CD4-positive, alpha-beta T cell treated with Interleukin-1 beta for 1 hour (primary cell): ENCODE measurements at regions not wholly inside any gene's neighbourhood (a gene's known extent, or its start where the extent isn't known, plus 50 kb on each side); places are given as distances from the start of the nearest gene placed in this dataset.
"Not testable (repeated sequence)": the region's sequence is repeated elsewhere in the genome, so short reads cannot be mapped to it uniquely, and the experiment has no call there.

ENCODE experiments used
- DNase-seq, 2 donors: peaks; one replicate each; pipeline ENCODE4 v3.0.0-alpha.2; 2020 to 2022

DNA sequence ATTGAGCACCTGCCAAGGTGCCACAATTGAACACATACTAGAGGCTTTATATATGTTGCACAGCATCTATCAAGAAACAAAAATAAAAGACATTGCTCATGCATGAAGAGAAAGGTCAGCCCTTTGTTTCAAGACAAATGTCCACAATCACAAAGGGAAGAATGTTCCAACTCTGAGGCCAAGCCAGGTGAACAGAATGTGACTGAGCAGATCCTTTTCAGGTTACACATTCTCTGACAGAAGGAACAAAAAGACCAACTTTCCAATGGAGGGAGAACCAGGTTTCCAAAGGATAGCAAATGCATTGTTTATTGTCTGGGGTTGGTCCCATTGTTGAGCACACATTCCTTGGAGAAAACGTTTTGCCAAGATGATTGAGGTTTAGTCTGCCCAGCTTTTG is 50.2 kb upstream of the FAM174B start:
- DNase-seq, result no peak

DNA sequence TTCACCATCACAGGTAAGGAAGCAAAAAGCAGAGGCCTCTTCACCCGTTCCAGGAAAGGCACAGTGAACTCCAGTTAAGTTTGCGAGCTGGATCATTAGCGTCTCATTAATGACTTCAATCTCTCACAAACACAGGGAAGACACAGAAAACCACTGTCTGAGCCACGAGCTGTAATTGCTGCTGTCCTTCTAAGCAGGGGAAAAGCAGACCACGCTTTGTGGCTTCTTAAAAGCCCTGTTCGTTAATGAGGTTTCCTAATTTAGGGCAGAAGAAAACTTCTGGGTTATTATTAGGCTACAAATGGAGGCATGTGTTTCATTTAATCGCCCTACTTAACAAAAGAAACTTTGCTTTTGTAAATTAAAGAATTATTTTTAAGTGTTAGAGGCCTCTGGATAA is 50.6 kb upstream of the FAM174B start:
- DNase-seq, result no peak

- no peak for DNase-seq
Observed at GRCh38 chr15:92707880-92708551, 52.4 kb upstream of the FAM174B start.

- DNase-seq, result no peak
Observed at GRCh38 chr15:92708635-92709034, 53.1 kb upstream of the FAM174B start.

DNA sequence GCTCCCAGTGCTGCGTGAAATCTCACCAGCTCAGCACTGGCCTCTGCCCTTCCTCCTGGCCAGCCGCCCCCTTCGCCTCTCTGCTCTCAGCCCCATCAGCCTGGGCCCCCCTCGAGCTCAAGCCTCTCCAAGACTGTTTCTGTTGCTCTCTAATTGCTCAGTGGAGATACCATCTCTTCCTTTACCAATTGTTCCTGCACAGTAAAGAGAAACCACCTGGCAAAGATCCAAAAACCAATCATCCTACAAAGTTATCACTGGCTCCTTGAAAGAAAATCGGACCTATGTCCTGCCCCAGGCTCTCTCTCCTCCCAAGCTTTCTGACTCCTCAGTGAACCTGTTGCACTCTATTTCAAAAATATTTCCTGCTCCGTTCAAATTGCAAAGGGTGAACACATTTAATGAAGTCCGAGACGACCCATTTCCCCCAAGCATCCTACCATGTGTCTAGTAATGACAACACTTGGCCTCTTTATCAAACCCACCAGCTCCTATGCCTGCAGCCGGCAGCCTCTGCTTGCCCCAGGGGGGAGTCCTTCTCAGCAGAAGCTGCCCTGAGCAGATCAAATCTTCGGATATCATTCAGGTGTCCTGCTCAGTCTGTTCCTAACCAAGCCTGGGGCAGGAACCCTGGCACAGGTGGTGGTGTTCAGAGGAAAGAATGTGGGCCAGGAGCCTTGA is 53.7 kb upstream of the FAM174B start:
- DNase-seq, result no peak

DNA sequence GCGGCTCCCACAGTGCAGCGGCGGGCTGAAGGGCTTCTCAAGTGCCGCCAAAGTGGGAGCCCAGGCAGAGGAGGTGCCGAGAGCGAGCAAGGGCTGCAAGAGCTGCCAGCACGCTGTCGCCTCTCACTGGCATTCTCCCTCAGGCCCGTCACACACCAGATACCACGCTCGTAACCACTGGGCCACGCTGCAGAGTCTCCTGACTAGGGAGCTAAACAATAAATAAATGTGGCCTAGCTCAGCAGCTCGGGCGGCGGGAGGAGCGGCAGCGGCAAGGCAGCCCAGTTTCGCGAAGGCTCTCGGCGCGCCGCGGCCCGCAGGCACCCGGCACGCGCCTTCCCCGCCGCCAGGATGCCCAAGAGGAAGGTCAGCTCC is 55.9 kb upstream of the FAM174B start:
- DNase-seq, result no peak

DNA sequence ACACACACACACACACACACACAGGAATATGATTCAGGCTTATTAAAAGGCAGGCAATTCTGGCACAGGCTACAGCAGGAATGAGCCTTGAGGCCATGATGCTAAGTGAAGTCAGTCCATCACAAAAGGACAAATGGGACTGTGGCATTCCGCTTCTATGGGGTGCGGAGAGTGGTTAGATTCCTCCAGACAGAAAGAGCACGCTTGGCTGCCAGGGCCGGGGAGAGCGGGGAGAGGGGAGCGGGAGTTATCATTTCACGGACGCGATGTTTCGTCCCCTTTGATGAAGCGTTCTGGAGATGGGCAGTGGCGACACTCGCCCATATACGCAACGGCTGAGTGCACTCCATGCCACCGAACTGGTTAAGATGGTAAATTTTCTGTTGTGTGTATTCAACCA is 58.5 kb upstream of the FAM174B start:
- no peak for DNase-seq

DNA sequence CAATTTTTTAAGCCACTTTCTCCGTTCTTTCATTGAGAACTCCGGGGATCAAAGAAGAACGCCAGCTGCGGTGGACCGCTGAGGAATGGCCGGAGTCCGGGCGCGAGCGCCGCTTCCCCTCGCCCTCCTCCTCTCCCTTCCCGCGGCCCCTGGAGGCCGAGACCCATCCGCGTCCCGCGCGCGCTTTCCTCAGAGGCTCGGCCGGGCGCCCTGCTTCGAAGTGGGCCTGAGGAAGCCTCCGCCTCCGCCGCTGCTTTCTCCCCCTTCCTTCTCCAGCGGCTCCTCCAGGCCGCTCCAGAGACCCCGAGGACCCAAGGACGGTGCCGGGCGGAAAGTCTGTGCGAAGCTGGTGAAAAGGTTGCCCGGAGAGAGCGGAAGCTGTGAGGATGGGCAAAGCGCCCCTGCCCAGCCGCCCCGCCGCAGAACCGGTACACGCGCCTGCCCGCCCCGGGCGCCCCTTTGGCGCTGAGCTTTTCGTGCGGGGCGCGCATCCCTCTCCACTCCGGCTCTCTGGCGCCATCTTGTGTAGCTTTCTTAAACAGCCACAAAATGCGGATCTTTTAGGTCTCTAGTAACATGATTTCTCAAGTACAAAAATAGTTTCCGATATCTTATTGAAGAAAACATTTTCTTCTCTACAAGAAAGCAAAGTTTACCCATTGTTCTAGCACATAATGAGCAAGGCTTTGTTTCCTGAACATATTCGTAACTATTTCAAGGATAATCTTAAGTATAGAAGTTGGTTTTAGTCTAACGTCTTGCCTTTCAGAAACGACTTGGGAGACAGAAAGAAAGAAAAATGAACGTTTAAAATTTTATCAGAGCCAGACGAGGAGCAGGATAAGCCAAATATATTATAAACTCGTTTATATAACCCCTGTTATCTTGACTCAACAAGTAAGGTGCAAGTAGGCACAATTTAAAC is 59.2 kb upstream of the FAM174B start:
- DNase-seq, result peak; percentile 59 to 72

DNA sequence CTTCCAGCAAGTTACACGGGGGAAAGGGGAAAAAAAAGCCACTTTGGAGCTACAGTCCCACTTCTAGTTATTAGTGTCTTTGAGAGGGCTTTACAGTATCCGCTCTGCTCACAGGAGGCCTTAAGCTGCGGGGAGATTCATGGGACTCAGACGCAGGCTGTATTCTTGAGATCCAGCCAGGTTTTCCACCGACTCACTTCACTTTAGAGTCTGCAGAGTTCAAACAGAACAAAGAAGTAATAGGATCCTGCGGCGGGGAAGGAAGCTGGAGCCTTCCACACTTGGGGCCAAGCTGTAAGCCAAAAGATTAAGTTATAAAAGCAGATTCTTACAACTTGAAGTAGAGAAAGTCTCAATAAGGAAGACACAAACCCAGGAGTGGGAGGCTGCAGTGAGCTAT is 60.2 kb upstream of the FAM174B start:
- no peak for DNase-seq

DNA sequence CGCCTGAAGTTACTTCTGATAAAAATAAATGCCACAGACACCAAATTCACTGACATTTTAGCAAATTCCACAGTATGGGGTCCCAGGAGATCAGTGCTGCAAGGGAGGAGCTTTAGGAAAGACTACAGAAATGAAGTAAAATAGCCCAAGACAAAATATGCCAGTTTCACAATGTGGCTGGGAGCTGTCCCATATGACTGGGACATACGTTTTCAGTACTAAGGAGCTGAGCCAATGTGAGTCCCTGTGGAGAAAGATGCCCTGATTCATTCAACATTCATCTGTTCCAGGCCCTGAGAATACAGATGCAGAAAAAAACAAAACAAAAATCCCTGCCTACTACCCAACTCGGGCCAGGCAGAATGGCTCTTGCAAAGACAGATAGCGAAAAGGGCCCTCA is 63.4 kb upstream of the FAM174B start:
- no peak for DNase-seq

- no peak for DNase-seq
Observed at GRCh38 chr15:92724144-92724543, 68.6 kb upstream of the FAM174B start.

- DNase-seq, result no peak
Observed at GRCh38 chr15:92725171-92725570, 69.6 kb upstream of the FAM174B start.

GRCh38 chr15:92728266-92728665 is 72.7 kb upstream of the FAM174B start:
- no peak for DNase-seq

DNA sequence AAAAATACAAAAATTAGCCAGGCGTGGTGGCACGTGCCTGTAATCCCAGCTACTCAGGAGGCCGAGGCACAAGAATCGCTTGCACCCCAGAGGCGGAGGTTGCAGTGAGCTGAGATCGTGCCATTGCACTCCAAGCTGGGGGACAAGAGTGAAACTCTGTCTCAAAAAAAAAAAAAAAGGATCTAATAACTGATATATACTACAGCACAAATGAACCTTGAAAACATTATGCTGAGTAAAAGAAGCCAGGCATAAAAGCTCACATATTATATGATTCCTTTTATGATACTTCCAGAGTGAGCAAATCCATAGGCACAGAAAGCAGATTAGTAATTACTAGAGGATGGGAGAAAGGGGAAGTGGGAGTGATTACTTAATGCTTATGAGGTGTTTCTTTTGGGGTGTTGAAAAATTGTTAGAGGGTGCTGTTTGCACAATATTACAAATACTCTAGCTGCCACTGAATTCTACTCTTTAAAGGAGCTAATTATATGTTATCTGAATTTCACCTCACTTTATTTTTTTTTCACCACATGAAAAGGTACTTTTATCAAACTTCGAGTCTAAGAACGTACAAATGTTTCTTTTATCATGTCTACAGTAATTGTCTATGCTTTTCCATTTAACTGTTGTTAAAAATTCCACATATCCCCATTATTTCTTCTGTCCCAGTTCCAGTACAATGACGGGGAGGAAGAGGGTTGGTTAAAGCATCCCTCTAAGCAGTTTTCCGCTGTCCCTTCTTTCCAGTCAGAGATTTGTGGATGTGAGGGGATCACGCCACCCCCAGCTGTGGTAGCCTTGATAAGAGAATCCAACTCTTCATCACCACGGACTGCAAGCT is 77.7 kb upstream of the FAM174B start:
- DNase-seq, result no peak

GRCh38 chr15:92733934-92734521 is 78.5 kb upstream of the FAM174B start:
- peak; percentile 9 to 20 for DNase-seq

- not testable (repeated sequence) for DNase-seq
Observed at GRCh38 chr15:92739246-92739645, 83.7 kb upstream of the FAM174B start.

DNA sequence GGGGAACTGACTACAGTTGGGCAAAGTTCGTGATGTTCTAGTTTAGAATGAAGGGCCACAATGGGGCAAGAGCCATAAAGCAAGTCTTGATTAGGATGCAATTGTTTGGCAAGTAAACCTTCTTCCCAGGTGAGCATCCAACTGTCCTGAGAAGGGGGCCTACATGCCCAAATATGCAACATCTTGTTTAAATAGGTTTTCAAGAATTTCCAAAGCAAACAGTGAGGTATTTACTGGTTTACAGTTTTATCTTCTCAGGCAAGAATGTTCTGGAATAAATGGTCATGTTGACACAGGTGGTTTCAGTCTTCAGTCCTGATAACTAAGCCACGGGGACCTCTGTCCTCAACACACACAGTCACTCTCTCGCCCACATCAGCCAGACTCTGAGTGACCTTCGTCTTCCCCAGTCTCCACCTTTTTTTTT is 90.3 kb upstream of the FAM174B start:
- DNase-seq, result no peak

DNA sequence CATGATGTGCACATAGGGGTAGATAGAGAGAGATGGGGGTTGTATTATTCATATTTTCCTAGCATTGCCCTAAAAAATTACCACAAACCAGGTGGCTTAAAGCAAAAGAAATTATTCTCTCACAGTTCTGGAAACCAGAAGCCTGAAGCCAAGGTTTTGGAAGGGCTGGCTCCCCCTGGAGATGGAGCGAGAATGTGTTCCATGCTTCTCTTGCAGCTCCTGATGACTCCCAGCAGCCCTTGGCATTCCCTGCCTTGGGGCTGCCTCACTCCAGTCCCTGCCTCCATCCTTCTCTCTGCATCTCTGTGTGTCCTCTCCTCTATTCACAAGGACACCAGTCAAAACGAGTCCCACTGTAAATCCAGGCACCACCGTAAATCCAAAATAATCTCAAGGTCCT is 91.5 kb upstream of the FAM174B start:
- DNase-seq, result no peak

DNA sequence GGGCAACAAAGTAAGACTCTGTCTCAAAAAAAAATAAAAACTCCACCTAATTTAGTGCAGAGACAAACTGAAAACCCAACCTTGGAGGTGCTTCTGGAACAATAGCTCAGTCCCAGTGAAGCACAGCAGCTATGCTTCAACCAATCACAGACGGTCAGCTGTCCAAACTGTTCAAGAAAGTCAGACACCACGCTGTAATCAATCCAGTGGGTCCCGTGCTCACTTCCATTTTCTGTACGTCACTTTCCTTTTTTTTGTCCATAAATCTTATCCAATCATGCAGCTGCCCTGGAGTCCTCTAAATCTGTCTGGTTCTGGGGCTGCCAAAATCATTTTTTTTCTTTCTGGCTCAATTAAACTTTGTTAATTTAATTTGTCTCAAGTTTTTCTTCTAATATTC is 93.6 kb upstream of the FAM174B start:
- DNase-seq, result no peak

DNA sequence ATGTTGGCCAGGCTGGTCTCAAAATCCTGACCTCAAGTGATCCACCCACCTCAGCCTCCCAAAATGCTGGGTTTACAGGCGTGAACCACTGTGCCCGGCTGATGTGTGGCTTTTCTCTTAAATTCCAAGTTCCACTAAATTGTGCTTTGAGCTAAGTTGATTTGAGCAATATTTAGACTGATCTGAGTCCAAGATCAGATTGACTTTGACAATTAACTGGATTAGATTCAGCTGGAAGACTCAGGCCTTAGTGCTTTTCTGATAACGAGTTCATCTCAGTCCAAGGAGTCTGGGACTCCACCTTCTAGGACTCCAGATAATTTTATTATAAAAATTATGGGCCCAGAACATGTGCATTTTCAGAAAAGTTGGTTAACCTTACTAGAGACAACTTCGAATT is 94.4 kb upstream of the FAM174B start:
- no peak for DNase-seq

DNA sequence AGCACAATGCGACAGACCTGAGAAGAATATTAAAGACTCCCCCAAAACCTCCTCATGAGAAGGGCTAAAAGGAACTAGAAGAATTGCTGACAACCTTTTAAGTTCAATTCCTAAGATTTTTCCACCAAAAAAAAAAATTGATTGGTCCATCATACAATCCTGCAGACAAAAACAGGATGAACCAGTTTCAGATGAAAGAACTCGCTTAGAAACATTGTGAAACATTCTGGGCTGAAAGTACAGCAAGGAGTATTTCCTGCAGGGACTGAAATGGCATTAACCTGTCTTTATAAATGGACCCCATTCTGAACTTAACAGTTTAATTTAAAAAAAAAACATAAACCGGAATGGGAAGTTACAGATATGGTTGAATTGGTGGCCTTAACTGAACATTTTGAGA is 96.0 kb upstream of the FAM174B start:
- DNase-seq, result no peak

- no peak for DNase-seq
Observed at GRCh38 chr15:92753591-92753990, 98.0 kb upstream of the FAM174B start.
